Pancreas (tissue), 10 donors: ENCODE measurements at regions not wholly inside any gene's neighbourhood (a gene's known extent, or its start where the extent isn't known, plus 50 kb on each side); places are given as distances from the start of the nearest gene placed in this dataset.

Source experiments
- ATAC-seq, 4 donors: fragments of 200-7000 bp; cut with Tn5 transposase; one replicate each; pipeline versions ENCODE4 v1.8.0 to v1.9.1; 2020; ENCODE audit warnings: mild to moderate bottlenecking in 4 of 4, moderate library complexity in 4 of 4
- DNase-seq, 6 donors: peaks; one replicate each; pipeline ENCODE4 v3.0.0-alpha.2; 2020
- FAIRE-seq: peaks from 2 replicates; lab custom pipeline; 2012; peaks lifted over from hg19 to GRCh38; lab: Jason Lieb, UNC
- H3K27ac ChIP-seq, 4 donors: fragments of 200-600 bp; sonication (generic); 1 replicate in 3 of 4; 2 replicates in 1 of 4; pipeline versions ENCODE4 v1.5.0 to v1.8.0; 2020
- H3K27me3 ChIP-seq, 4 donors: fragments of 200-600 bp; one replicate each; pipeline ENCODE4 v1.8.0; 2021
- H3K36me3 ChIP-seq, 3 donors: fragments of 200-600 bp; sonication (generic) in 1 of 3; one replicate each; pipeline versions ENCODE4 v1.5.0 to v1.8.0; 2020 to 2021
- H3K4me1 ChIP-seq, 3 donors: fragments of 200-600 bp; one replicate each; pipeline ENCODE4 v1.8.0; 2021
- H3K4me3 ChIP-seq, 4 donors: fragments of 200-600 bp; sonication (generic) in 2 of 4; one replicate each; pipeline versions ENCODE4 v1.5.0 to v1.8.0; 2020 to 2021
- H3K9me3 ChIP-seq, 4 donors: fragments of 200-600 bp; one replicate each; pipeline ENCODE4 v1.8.0; 2021
- CTCF ChIP-seq, 4 donors: fragments of 200-600 bp; sonication (generic) in 3 of 4; IDR thresholded peaks; one replicate each; pipeline versions ENCODE4 v1.5.0 to v1.8.0; 2021; ENCODE audit warnings: antibody characterized with exemption in 4 of 4
- WGBS, 2 donors: extraction: QIAGEN DNeasy Blood & Tissue Kit; methylation state at CpG; one replicate each; pipeline ENCODE4 v1.1.7; 2013; 5-methylcytosine and 5-hydroxymethylcytosine counted together
- intact Hi-C, 3 donors: fragments of 100-400 bp; cut with DNase I; formaldehyde crosslinking; loops; one replicate each; pipeline versions ENCODE4 v1.11.1 to v1.14.2; 2022
- donor health status: healthy with polysubstance abuse.
- donor health status: DM: no; HTN: no; CAD: no; lungs with moderate emphysema.
- donor health status: DM: no; HTN: no; CAD: no.
- donor health status: control.
- donor health status: control.
- donor health status: Bipolar disorder and iron deficiency.
- donor health status: DM: yes; HTN: yes; CAD: no.
- donor health status: DM: no; HTN: no; CAD: no.
- donor health status: DM: no; HTN: no; CAD: no.
- donor health status: DM: yes; HTN: yes; CAD: no.

- TF ChIP-seq CTCF (IDR thresholded peaks at IDR 0.05), result no peak
These were observed 306.6 kb upstream of the N4BP1 start for GRCh38 chr16:48916566-48916965.

GRCh38 chr16:48914070-48914469 lies 304.1 kb upstream of the N4BP1 start:
- FAIRE-seq (no peak), DNase-seq (no peak), ATAC-seq (no peak)
- H3K9me3 ChIP-seq, result no peaks in the 10 kb centered on the region
- TF ChIP-seq CTCF (IDR thresholded peaks at IDR 0.05), result no peak
- H3K27me3 ChIP-seq, result no peaks in the 10 kb centered on the region
- 74 to 76% methylated on average over 3 of the region's 3 CpGs for WGBS, 2 donors
- H3K4me1 ChIP-seq, result no peaks in the 10 kb centered on the region
- no peak overlapping the region for H3K27ac ChIP-seq
- H3K36me3 ChIP-seq, result no peaks in the 10 kb centered on the region
- intact Hi-C loops, result no loop called here
- H3K4me3 ChIP-seq, result no peak overlapping the region

More at GRCh38 chr16:48916566-48916965, 306.6 kb upstream of the N4BP1 start:
- no peaks in the 10 kb centered on the region for H3K4me1 ChIP-seq
- intact Hi-C loops, result no loop called here
- H3K4me3 ChIP-seq, result no peak overlapping the region
- no peaks in the 10 kb centered on the region for H3K9me3 ChIP-seq
- DNase-seq, result no peak
- no peaks in the 10 kb centered on the region for H3K27me3 ChIP-seq
- WGBS, 2 donors, result 15 to 17% methylated on average over 1 of the region's 1 CpG
- H3K36me3 ChIP-seq, result no peaks in the 10 kb centered on the region
- no peak for FAIRE-seq
- no peak for ATAC-seq
- H3K27ac ChIP-seq, result no peak overlapping the region

- intact Hi-C loops, result no loop called here
- DNase-seq (no peak), ATAC-seq (no peak), FAIRE-seq (no peak)
- Histone ChIP-seq H3K36me3 (no peaks in the 10 kb centered on the region), H3K27me3 (no peaks in the 10 kb centered on the region), H3K4me1 (no peaks in the 10 kb centered on the region), H3K9me3 (no peaks in the 10 kb centered on the region), H3K4me3 (no peak overlapping the region), H3K27ac (no peak overlapping the region)
- 68 to 71% methylated on average over 4 of the region's 4 CpGs for WGBS, 2 donors
- no peak for TF ChIP-seq CTCF (IDR thresholded peaks at IDR 0.05)
These were observed 303.4 kb upstream of the N4BP1 start for GRCh38 chr16:48913384-48913783.

GRCh38 chr16:48912360-48912759 lies 302.4 kb upstream of the N4BP1 start:
- no peak for FAIRE-seq
- Histone ChIP-seq H3K27me3 (no peaks in the 10 kb centered on the region), H3K9me3 (no peaks in the 10 kb centered on the region), H3K4me3 (no peak overlapping the region), H3K36me3 (no peaks in the 10 kb centered on the region), H3K27ac (no peak overlapping the region), H3K4me1 (no peaks in the 10 kb centered on the region)
- intact Hi-C loops, result no loop called here
- WGBS, 2 donors, result 45 to 48% methylated on average over 3 of the region's 3 CpGs
- no peak for TF ChIP-seq CTCF (IDR thresholded peaks at IDR 0.05)
- ATAC-seq, result no peak
- no peak for DNase-seq

GRCh38 chr16:48911700-48912099 lies 301.7 kb upstream of the N4BP1 start:
- Histone ChIP-seq H3K27me3 (no peaks in the 10 kb centered on the region), H3K4me1 (no peaks in the 10 kb centered on the region), H3K36me3 (no peaks in the 10 kb centered on the region), H3K27ac (no peak overlapping the region), H3K4me3 (no peak overlapping the region), H3K9me3 (no peaks in the 10 kb centered on the region)
- DNase-seq (no peak), ATAC-seq (no peak), FAIRE-seq (no peak)
- intact Hi-C loops, result no loop called here
- 31 to 37% methylated on average over 5 of the region's 5 CpGs for WGBS, 2 donors
- no peak for TF ChIP-seq CTCF (IDR thresholded peaks at IDR 0.05)
